AG10803 (cell line): ENCODE measurements at regions not wholly inside any gene's neighbourhood (a gene's known extent, or its start where the extent isn't known, plus 50 kb on each side); places are given as distances from the start of the nearest gene placed in this dataset.
"Not testable (repeated sequence)": the region's sequence is repeated elsewhere in the genome, so short reads cannot be mapped to it uniquely, and the experiment has no call there.

ENCODE experiments used
- DNase-seq: peaks from one replicate; pipeline ENCODE4 v3.0.0; 2010; ENCODE audit warnings: low read depth
- H3K4me3 ChIP-seq: 2 replicates; pipeline ENCODE4 v1.5.1; 2011; ENCODE audit warnings: mild to moderate bottlenecking, low read length, control low read depth
- TF ChIP-seq, protein P1 (sequence below): conservative IDR thresholded peaks from 2 replicates; pipeline ENCODE4 v1.5.1; 2011; ENCODE audit warnings: mild to moderate bottlenecking, low read length, control low read depth, inconsistent platforms

DNA sequence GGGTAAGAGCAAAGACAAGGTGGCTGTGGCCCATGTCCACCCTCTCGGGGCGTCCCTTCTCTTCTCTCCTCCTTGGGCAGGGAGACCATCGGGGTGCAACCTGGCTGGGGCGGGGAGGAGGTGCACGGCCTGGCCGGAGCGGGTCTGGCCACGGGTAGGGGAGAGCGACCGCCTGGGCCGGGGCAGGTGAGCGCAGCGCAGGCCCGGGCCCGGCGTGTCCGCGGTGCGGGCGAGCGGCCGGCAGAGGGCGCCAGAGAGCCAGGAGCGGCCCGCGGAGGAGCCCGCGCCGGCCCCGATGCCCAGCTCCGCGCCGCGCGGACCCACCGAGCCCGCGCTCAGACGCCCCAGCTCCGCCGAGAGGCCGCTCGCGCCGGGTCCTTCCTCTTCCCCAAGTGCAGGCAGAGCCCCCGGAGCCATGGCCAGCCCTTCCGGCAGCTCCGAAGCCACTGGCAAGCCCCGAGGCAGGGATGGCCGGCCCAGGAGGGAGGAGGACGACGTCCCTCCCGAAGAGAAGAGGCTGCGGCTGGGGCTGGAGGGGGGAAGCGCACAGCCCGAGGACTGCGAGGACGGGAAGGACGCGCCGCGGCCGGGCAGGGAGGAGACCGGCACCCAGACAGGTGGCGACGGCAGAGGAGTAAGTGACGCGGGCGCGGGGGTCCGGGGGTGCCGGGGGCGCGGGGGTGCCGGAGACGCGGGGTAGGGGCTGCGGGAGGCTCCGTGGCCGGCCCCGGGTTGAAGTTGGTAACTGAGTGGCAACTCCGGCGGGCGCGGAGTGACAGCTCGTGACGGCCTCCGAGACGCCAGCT lies 142.1 kb upstream of the EEF2KMT start:
- DNase-seq, H3K4me3 ChIP-seq: not testable (repeated sequence)
- TF ChIP-seq, protein P1, sequence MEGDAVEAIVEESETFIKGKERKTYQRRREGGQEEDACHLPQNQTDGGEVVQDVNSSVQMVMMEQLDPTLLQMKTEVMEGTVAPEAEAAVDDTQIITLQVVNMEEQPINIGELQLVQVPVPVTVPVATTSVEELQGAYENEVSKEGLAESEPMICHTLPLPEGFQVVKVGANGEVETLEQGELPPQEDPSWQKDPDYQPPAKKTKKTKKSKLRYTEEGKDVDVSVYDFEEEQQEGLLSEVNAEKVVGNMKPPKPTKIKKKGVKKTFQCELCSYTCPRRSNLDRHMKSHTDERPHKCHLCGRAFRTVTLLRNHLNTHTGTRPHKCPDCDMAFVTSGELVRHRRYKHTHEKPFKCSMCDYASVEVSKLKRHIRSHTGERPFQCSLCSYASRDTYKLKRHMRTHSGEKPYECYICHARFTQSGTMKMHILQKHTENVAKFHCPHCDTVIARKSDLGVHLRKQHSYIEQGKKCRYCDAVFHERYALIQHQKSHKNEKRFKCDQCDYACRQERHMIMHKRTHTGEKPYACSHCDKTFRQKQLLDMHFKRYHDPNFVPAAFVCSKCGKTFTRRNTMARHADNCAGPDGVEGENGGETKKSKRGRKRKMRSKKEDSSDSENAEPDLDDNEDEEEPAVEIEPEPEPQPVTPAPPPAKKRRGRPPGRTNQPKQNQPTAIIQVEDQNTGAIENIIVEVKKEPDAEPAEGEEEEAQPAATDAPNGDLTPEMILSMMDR: 0 out of 2 replicates have a peak, but pooled peaks have one; percentile 17

DNA sequence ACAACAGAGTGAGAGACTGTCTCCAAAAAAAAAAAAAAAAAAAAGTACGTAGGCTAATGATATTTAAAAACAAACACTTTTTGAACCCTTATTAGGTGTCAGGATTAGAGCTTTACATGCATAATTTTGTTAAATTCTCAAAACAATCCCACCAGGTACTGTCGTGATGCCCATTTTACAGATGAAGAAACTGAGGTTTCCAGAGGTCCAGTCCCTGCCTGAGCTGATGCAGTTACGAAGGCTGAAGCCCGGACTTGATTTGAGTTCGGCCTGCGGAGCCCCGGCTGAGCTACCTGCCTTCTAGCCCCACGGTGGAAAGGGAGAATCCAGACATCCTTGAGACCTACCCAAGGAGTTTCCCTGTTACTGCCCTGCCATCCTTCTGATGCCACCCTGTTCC lies 137.5 kb upstream of the EEF2KMT start:
- no peak overlapping the region for H3K4me3 ChIP-seq
- no peak for DNase-seq
- TF ChIP-seq, protein P1: no peak

DNA sequence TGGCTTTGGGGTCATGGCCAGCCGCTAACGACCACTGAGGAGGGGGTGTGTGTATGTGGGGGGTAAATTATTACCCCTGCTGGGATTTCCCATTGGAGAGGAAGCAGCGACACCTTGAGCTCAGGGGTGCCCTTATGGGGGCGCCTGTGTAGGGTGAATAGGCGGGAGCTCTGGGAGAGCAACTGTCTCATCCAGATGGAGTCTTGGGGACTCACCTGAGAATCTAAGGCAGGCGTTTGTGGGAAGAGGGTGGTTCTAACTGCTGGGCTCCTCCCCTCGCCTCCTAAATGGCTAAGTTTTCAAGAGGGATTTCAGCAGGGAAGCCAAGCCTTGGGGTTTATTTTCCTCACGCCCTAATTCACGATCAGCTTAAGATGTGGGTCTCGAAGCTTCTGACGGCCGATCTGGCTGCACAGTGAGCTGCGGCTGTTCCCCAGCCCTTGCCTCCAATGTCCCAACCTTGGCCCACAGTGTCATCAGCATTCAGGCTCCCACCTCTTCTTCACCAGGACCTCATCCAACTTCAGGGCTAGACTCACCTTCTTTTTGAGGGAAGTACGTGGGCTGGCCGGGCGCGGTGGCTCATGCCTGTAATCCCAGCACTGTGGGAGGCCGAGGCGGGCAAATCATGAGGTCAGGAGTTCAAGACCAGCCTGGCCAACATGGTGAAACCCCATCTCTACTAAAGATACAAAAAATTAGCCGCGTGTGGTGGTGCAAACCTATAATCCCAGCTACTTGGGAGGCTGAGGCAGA lies 136.9 kb upstream of the EEF2KMT start:
- DNase-seq: no peak
- TF ChIP-seq, protein P1: no peak
- H3K4me3 ChIP-seq: no peak overlapping the region

DNA sequence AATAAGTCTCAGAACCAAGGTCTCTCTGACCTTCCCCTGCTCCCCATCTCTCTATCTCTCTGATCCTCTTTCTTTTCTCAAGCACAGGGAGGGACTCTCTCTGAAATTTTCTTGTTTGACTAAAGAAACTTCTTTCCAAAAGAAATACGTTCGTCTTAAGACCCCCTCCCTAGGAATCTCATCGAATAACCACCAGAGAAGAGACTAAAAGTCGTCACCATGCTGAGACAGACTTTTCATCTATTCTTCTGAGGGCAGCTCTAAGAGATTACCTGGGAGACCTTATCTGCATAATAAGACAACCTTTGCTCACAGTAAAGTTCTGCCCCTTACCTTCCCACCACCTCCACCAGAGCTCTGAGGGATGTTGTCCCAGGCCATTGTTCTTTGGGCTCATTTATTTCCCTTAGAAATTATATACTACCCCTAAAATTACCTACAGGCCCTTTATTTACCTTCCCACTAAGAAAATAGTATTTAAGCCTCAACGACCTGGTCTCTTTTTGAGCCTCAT lies 133.7 kb upstream of the EEF2KMT start:
- no peak overlapping the region for H3K4me3 ChIP-seq
- DNase-seq: no peak
- TF ChIP-seq, protein P1: no peak

DNA sequence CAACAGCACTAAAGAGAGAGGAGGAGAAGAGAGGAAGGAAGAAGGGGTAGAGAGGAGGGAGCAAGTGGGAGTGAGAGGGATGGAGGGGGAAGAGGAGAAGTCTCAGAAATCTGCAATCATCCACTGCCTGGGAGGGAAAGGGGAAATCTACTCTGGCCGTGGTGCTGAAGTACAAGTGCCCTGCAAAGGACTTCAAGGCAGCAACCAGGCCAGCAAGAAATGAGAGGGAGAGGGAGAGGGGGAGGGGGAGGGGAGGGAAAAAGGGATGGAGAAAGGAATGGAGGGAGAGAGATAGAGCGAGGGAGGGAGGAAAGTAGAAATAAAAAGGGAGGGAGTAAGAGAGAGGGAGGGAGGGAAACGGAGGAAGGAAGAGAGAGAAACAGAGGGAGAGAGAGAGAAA lies 130.8 kb upstream of the EEF2KMT start:
- DNase-seq: no peak
- TF ChIP-seq, protein P1: no peak
- H3K4me3 ChIP-seq: no peak overlapping the region

DNA sequence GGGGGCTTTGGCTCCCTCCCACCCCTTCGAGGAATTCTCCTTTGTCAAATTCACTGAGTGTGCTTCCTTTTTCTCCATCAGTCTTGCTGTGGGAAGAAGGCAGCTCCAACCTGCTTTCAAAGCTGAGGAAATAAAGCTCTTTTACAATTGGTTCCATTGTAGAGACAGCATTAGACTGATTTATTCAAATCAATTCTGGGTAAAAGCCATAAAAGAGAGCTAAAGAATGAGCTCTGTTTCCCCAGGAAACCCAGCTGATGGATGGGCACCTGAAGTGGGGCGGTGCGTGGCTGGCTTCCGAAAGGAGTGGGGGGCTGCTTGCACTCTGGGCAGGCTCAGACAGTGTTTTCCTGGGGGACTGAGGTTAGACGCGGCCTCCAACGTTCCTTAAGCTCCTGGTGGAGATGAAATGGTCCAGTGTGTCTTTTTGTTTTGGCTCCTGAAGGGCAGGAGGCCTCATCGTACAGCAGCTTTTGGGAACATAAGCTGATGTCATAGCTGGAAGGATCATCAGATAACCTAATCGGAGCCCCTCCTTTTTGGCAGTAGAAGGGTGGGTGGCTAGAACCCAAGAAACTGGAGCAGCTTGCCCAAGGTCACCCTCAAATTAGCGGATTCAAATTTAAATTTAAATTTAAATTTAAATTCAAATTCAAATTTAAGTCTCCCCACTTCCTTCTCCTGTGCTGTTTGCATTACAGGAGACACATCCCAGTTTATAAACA lies 128.5 kb upstream of the EEF2KMT start:
- no peak for DNase-seq
- no peak overlapping the region for H3K4me3 ChIP-seq
- TF ChIP-seq, protein P1: no peak
